ENCODE measurements at regions not wholly inside any gene's neighbourhood (a gene's known extent, or its start where the extent isn't known, plus 50 kb on each side); places are given as distances from the start of the nearest gene placed in this dataset.

- TF ChIP-seq CTCF (conservative IDR thresholded peaks at IDR 0.05; ENCODE audit: low read depth, low read length) (no peak), EZH2 (IDR thresholded peaks at IDR 0.05; ENCODE audit: low read length, unreplicated experiment) (no peak)
Measured at GRCh38 chr1:56080123-56080522, 499.2 kb downstream of the PLPP3 start.
